GM04504 (cell line): ENCODE measurements at regions not wholly inside any gene's neighbourhood (a gene's known extent, or its start where the extent isn't known, plus 50 kb on each side); places are given as distances from the start of the nearest gene placed in this dataset.
A peak's percentile ranks its signal among the peaks of the same experiment; 100 is the strongest.
"Not testable (repeated sequence)": the region's sequence is repeated elsewhere in the genome, so short reads cannot be mapped to it uniquely, and the experiment has no call there.

ENCODE experiments used
- DNase-seq: peaks from one replicate; pipeline ENCODE4 v3.0.0-alpha.2; 2012; ENCODE audit warnings: low read depth

DNA sequence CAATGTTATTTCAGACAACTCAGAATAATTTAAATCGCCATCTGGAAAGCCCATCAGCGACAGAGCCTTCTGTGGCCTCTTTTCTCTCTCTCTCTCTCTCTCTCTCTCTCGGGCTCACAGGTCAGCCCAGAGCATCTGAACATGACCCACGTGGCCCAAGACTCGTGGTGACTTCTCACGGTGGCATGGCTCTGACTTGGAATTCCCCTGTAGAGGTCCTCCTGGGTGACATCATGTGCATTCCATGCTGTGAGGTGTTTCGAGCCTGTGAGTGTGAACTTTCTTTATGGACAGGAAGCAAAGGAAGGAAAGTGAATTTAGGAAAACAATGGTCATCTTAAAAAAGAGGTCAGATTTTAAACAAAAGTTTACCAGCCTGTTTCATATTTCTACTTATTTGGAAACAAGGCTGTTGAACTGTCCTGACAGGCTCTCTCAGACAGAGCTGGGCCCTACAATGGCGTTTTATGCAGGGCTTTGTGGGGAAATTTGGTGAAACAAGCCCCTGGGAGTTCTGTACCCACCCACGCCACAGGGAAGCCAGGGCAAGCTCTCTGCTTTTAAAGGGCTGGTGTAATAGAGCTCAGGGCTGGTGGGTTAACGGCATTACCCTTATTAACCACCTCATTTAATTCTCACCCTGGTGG lies 359.7 kb upstream of the ZNF32 start:
- no peak for DNase-seq

GRCh38 chr10:44006771-44007170 lies 358.1 kb upstream of the ZNF32 start:
- DNase-seq = no peak

DNA sequence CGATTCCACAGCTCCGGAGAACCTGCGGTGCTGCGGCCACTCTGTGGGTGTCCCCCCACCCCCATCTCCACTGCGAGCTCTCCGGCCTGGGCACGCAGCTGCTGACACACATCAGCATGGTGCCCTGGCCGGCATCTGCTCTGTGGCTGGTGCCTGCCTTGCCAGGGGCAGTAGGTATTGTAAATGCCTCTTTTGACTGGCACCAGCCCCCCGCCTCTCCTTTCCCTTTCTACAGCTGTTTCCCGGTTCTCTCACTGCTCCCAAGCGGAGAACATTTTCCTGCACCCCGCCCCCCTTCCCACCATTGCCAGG lies 357.1 kb upstream of the ZNF32 start:
- DNase-seq = no peak

GRCh38 chr10:44004913-44005787 lies 356.5 kb upstream of the ZNF32 start:
- no peak for DNase-seq

DNA sequence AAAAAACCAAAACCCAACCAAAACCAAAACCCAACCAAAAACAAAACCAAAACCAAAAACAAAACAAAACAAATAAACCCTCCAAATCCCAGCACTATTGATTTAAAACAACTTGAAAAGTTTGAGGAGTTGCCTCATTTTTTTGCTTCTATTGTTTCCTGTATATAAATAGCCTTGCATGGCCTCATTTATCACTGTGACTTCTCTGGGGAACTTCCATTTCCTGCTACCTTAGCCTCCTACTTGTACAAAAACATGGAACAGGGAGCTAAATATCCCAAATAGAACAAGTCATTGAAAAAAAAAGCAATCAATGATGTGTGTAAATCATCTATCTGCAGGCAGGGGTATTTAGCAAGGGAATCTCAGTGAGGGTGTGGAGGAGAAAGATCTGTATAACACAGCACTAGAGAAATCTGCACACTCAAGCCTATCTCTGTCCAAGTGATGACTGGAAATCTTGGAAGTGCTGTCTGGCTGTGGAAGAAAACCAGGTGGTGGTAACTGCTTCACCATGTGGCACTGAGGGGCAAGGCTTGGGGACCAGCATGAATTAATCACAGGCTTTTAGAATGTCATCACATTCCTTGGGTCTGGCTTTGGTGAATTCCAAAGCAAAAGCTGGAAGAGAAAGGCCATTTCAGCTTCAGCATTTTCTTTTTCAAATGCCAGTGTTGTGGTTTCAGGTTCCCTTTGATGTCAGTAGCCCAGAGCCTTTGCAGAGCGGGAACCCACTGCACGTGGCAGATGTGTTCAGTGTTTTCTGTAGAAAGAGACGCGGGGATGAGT lies 349.5 kb upstream of the ZNF32 start:
- peak; percentile 38 for DNase-seq

GRCh38 chr10:43997330-43997729 lies 348.6 kb upstream of the ZNF32 start:
- no peak for DNase-seq

GRCh38 chr10:43994539-43994938 lies 345.9 kb upstream of the ZNF32 start:
- DNase-seq = no peak

GRCh38 chr10:43992816-43993215 lies 344.1 kb upstream of the ZNF32 start:
- not testable (repeated sequence) for DNase-seq

DNA sequence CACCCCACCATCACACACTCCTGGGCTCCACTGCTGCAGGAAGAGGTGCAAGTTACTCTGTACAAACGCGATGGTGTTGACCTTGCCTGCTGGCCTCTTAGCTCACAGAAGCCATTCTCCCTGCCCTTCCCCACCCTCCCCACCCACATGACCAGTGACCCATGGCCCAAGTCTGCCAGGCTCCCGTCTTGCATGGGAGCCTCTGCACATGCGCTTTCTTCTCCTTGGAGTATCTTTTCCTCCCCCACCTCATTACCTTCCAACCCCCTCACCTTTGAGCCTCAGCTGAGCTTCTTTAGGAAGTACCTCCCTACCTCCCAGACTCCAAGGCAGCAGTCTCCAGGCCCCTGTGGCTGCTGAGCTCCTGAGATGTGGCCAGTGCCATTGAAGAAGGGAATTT lies 337.7 kb upstream of the ZNF32 start:
- no peak for DNase-seq

DNA sequence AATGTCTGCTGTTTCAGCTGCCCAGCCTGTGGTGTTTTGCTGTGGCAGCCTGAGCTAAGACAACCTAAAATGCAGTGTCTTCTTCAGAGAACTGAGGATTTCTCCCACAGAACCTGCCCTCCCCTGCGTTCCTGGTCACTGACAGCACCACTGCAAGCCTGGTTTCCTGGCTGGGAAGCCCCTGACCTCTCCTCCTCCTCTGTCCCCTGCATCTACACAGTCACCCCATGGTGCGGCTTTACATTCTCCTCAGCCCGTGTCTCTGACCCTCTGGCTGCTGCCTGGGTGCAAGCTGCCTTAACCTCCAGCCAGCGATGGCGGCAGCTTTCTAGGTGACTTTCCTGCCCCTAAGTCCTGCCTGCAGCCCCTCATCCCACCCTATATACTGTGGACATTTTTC lies 337.3 kb upstream of the ZNF32 start:
- no peak for DNase-seq

- no peak for DNase-seq
These were observed 335.2 kb upstream of the ZNF32 start for GRCh38 chr10:43983856-43984271.

DNA sequence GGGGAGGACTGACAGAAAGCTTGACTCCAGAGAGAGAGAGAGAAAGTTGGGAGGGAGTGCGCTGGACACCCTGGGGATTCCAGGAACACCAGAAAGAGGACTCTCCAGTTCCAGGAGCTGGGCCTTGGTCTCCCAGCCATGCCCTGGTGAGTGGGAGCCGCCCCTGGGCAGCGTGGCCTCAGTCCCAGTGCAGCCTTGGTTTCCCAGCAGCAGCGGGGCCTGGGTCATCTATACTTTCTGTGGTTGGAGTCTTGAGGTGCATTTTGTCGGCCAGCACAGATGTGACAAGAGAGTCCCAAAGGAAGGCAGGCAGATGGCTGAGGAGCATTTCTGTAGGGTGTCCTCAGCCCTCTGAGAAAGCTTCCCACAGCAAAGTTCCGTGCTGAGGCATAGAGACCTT lies 334.7 kb upstream of the ZNF32 start:
- no peak for DNase-seq

- DNase-seq = no peak
These were observed 333.6 kb upstream of the ZNF32 start for GRCh38 chr10:43982250-43982649.

- DNase-seq = no peak
These were observed 333.0 kb upstream of the ZNF32 start for GRCh38 chr10:43981696-43982095.

DNA sequence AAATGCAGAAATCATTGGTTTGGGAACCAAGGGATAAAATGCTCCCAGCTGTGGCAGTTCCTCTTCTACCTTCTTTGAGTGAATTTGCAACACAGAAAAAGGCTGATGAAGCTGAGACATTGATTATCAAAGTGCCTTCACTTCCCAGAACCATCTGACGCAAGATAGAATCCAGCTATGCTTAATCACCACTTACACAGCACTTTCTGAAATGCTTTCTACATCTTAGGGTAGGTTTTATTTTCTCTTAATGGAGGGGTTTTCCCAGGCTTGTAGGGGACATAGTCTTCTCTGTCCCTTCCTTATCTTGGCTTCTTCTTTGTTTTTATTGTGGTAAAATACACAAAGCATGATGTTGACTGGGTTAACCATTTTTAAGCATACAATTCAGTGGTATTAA lies 332.6 kb upstream of the ZNF32 start:
- no peak for DNase-seq

DNA sequence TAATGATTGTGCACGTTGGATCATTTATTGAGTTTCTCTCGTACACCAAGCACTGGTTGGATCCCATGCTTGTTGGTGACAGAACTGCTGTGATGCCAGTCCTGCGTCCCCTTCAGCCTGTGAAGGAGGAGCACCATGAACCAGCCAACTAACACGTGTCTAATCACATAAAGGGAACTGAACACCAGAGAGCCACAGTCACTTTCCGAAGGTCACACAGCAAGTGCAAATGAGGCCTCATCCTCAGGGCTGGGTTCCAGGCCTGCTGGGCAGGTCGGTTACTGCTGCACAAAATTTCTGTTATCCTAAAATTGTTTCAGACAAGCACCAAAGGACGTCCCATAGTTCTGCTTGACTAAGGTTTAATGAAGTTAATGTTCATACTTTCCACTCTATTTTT lies 332.0 kb upstream of the ZNF32 start:
- no peak for DNase-seq

DNA sequence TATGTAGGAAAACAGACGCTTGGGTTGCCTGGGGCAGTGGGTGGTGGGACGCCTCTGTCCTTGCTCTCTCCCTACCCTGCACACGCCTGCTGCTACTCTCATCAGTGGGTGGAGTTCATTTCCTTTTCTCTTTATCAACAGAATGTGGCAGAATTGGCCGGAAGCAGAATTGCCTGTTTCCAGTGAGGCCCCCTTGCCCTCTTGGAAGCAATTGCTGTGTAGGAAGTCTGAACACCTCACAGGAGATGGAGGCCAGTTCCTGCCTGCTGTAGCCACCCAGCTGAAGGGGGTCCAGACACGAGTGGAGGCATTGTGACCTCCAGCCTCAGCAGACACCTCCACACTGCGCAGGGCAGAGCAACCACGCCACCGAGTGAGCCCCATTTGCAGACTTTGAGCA lies 331.6 kb upstream of the ZNF32 start:
- no peak for DNase-seq

- DNase-seq = no peak
These were observed 330.9 kb upstream of the ZNF32 start for GRCh38 chr10:43979551-43979950.

- DNase-seq = no peak
These were observed 330.3 kb upstream of the ZNF32 start for GRCh38 chr10:43978936-43979335.

- DNase-seq = no peak
These were observed 329.4 kb upstream of the ZNF32 start for GRCh38 chr10:43978091-43978490.

GRCh38 chr10:43976292-43976691 lies 327.6 kb upstream of the ZNF32 start:
- no peak for DNase-seq

- no peak for DNase-seq
These were observed 325.1 kb upstream of the ZNF32 start for GRCh38 chr10:43973801-43974200.
